SU-DHL-6 (cell line): ENCODE measurements at regions not wholly inside any gene's neighbourhood (a gene's known extent, or its start where the extent isn't known, plus 50 kb on each side); places are given as distances from the start of the nearest gene placed in this dataset.

Source experiments
- H2AFZ ChIP-seq: fragments of 200-600 bp; sonication (generic); 2 replicates; pipeline ENCODE4 v1.6.1; 2014; ENCODE audit warnings: low read depth, mild to moderate bottlenecking, moderate library complexity, mixed read lengths, antibody characterized with exemption, low read length; ENCODE audit not compliant: severe bottlenecking
- H3F3A ChIP-seq: fragments of 200-600 bp; shearing (Covaris generic); 2 replicates; pipeline ENCODE4 v1.6.0; 2016; ENCODE audit warnings: antibody characterized with exemption, mild to moderate bottlenecking; ENCODE audit not compliant: insufficient read depth
- H3K27ac ChIP-seq: fragments of 200-600 bp; sonication (generic); 2 replicates; pipeline ENCODE4 v1.5.1; 2016; ENCODE audit warnings: low read depth, mild to moderate bottlenecking, low read length, moderate library complexity, mixed read lengths
- H3K27me3 ChIP-seq: fragments of 200-600 bp; sonication (generic), shearing (Covaris generic); 2 replicates; pipeline ENCODE4 v1.6.0; 2014; ENCODE audit warnings: mild to moderate bottlenecking, low read length
- H3K36me3 ChIP-seq: fragments of 200-600 bp; sonication (generic); 2 replicates; pipeline ENCODE4 v1.6.1; 2014; ENCODE audit warnings: mild to moderate bottlenecking, low read length, mixed read lengths
- H3K4me2 ChIP-seq: fragments of 300-600, 200-600 bp; shearing (Covaris generic), sonication (generic); 2 replicates; pipeline ENCODE4 v1.6.0; 2014; ENCODE audit warnings: low read length, low read depth, mild to moderate bottlenecking; ENCODE audit not compliant: poor library complexity, severe bottlenecking
- H3K4me3 ChIP-seq: fragments of 200-600 bp; sonication (generic); 2 replicates; pipeline ENCODE4 v1.5.1; 2014; ENCODE audit warnings: antibody characterized with exemption, low read length, mild to moderate bottlenecking, mixed read lengths; ENCODE audit not compliant: insufficient read depth, poor library complexity, severe bottlenecking
- H3K79me2 ChIP-seq: fragments of 200-600 bp; sonication (generic); 2 replicates; pipeline ENCODE4 v1.6.1; 2014; ENCODE audit warnings: mild to moderate bottlenecking, low read length, moderate library complexity; ENCODE audit not compliant: insufficient read depth
- H3K9ac ChIP-seq: fragments of 200-600 bp; sonication (generic); 2 replicates; pipeline ENCODE4 v1.7.0; 2014; ENCODE audit warnings: mild to moderate bottlenecking, low read length
- H3K9me2 ChIP-seq: fragments of 200-600 bp; sonication (generic); replicated peaks from 2 replicates; pipeline ENCODE4 v1.6.1; 2014; ENCODE audit warnings: low read length; ENCODE audit not compliant: insufficient read depth
- H3K9me3 ChIP-seq: fragments of 200-600 bp; sonication (generic); 2 replicates; pipeline ENCODE4 v1.6.1; 2014; ENCODE audit warnings: low read length, mixed read lengths; ENCODE audit not compliant: insufficient read depth
- H4K20me1 ChIP-seq: fragments of 200-600 bp; sonication (generic); 2 replicates; pipeline ENCODE4 v1.6.1; 2014; ENCODE audit warnings: low read depth, mild to moderate bottlenecking, antibody characterized with exemption, low read length, moderate library complexity, mixed read lengths
- EZH2phosphoT487 ChIP-seq: fragments of 200-600 bp; sonication (generic), shearing (Covaris generic); conservative IDR thresholded peaks from 2 replicates; pipeline ENCODE4 v1.6.1; 2018; ENCODE audit warnings: mild to moderate bottlenecking, antibody characterized with exemption, low read length, moderate library complexity, mixed read lengths
- TF ChIP-seq, protein P1 (sequence below): fragments of 200-600 bp; sonication (generic); IDR thresholded peaks from one replicate; pipeline ENCODE4 v1.5.1; 2017; ENCODE audit warnings: antibody characterized with exemption, mild to moderate bottlenecking, low read length, moderate library complexity; ENCODE audit not compliant: insufficient read depth, poor library complexity, severe bottlenecking

DNA sequence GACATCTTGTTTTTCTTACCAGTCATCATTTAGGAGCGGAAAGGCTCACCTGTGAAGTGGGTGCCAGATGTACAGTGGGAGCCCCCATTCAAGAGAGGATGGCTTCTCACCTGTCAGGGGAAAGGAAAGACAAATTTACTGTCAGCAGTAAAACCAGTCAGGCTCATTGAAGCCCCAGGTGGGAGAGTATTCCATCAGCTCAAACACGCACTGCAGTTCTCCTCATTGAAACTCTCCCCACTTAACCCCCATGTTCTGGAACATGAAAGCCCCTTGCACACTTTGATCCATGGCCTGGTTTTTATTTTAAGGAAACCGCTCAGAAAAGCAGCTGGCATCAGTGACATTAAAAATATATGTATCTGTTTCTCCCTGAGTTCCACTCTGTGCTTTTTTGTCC is 401.1 kb upstream of the ZNF507 start:
- no peak for TF ChIP-seq EZH2phosphoT487
- TF ChIP-seq, protein P1, sequence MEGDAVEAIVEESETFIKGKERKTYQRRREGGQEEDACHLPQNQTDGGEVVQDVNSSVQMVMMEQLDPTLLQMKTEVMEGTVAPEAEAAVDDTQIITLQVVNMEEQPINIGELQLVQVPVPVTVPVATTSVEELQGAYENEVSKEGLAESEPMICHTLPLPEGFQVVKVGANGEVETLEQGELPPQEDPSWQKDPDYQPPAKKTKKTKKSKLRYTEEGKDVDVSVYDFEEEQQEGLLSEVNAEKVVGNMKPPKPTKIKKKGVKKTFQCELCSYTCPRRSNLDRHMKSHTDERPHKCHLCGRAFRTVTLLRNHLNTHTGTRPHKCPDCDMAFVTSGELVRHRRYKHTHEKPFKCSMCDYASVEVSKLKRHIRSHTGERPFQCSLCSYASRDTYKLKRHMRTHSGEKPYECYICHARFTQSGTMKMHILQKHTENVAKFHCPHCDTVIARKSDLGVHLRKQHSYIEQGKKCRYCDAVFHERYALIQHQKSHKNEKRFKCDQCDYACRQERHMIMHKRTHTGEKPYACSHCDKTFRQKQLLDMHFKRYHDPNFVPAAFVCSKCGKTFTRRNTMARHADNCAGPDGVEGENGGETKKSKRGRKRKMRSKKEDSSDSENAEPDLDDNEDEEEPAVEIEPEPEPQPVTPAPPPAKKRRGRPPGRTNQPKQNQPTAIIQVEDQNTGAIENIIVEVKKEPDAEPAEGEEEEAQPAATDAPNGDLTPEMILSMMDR, result no peak
- H3K9me3 ChIP-seq, result no peaks in the 10 kb centered on the region

DNA sequence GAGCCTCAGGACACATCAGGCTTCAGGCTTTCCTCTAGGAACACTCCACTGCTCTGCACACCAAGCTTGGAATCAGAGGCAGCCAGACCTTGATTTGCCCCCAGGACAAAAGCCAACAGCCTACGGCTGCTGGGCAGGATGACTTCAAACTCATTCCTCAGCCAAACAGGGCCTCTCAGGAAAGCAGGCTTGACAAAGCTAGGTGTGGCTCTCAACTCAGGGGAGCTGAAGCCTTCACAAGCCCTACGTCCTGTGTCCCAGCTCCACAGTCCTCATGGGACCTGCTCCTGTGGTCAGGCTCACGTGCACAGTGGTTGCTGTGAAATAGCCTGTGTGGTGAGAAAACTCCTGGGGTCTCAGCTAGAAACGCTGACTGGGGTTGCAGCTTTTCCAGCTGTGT is 398.9 kb upstream of the ZNF507 start:
- Histone ChIP-seq H3K27me3 (no peaks in the 10 kb centered on the region), H3K27ac (no peak overlapping the region), H3K4me3 (no peak overlapping the region), H3K36me3 (no peaks in the 10 kb centered on the region), H3K9me3 (no peaks in the 10 kb centered on the region), H3F3A (no peaks in the 10 kb centered on the region), H3K4me2 (no peak overlapping the region), H2AFZ (no peak overlapping the region), H4K20me1 (no peaks in the 10 kb centered on the region), H3K9me2 (no peaks in the 10 kb centered on the region), H3K9ac (no peak overlapping the region), H3K79me2 (no peaks in the 10 kb centered on the region)
- no peak for TF ChIP-seq EZH2phosphoT487
- TF ChIP-seq, protein P1, result no peak

More for the DNA sequence above, 401.1 kb upstream of the ZNF507 start:
- no peaks in the 10 kb centered on the region for H3K79me2 ChIP-seq
- H3K4me2 ChIP-seq, result no peak overlapping the region
- no peaks in the 10 kb centered on the region for H3K27me3 ChIP-seq
- H3F3A ChIP-seq, result no peaks in the 10 kb centered on the region
- H3K4me3 ChIP-seq, result no peak overlapping the region
- no peaks in the 10 kb centered on the region for H3K9me2 ChIP-seq
- H2AFZ ChIP-seq, result no peak overlapping the region
- no peak overlapping the region for H3K27ac ChIP-seq
- no peaks in the 10 kb centered on the region for H4K20me1 ChIP-seq
- H3K9ac ChIP-seq, result no peak overlapping the region
- H3K36me3 ChIP-seq, result no peaks in the 10 kb centered on the region

DNA sequence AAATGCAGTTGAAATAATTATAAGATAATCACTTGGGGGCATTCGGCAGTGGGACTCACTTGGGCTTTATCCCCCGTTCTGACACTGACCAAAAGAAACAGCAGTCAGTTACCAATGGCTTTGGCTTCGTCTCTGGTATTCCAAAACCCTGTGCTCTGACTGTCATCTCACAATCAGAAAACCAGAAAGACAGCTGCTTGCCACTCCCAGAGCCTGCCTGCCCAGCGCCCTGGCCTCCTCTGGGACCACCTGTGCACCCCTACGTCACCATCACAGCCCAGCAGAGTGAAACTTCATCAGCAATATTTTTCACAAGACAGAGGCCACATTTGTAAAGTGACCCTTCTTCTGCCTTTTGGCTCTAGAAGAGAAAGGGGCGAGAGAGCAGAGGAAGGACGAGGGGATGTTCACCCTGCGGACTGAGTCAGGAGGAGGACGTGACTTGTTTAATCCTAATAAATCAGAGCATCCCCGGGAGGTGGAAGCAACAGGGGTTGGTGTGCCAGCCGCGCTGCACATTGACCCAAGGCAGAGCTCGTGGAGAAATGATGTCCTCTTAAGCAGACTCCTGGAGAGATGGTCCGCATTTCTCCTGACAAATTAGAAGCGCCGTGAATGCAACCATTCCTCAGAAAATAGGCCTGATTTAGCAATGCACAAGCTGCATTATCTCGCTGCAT is 397.8 kb upstream of the ZNF507 start:
- TF ChIP-seq, protein P1, result no peak
- no peak for TF ChIP-seq EZH2phosphoT487
- Histone ChIP-seq H3F3A (no peaks in the 10 kb centered on the region), H3K36me3 (no peaks in the 10 kb centered on the region), H3K9me2 (no peaks in the 10 kb centered on the region), H2AFZ (no peak overlapping the region), H3K9me3 (no peaks in the 10 kb centered on the region), H3K4me2 (no peak overlapping the region), H4K20me1 (no peaks in the 10 kb centered on the region), H3K9ac (no peak overlapping the region), H3K4me3 (no peak overlapping the region), H3K79me2 (no peaks in the 10 kb centered on the region), H3K27me3 (no peaks in the 10 kb centered on the region), H3K27ac (no peak overlapping the region)
